ENCODE measurements at regions not wholly inside any gene's neighbourhood (a gene's known extent, or its start where the extent isn't known, plus 50 kb on each side); places are given as distances from the start of the nearest gene placed in this dataset.
"Not testable (repeated sequence)": the region's sequence is repeated elsewhere in the genome, so short reads cannot be mapped to it uniquely, and the experiment has no call there.

DNA sequence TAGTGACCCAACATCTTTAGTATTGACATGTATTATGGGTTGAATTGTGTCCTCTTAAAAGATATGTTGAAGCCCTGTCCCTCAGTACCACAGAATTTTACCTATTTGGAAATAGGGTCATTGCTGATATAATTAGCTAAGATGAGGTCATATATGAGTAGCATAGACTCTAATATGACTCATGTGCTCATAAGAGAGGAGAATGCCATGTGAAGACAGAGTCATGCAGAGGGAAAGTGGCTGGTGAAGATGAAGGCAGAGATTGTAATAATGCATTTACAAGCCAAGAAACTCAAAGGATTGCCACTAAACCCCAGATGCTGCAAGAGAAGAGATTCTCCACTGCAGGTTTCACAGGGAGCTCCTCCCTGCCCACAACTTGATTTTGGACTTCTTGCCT, 496.4 kb downstream of the KIF20B start:
- DNase-seq, result no peak

GRCh38 chr10:90199093-90199492, 497.7 kb downstream of the KIF20B start:
- DNase-seq, result no peak

DNA sequence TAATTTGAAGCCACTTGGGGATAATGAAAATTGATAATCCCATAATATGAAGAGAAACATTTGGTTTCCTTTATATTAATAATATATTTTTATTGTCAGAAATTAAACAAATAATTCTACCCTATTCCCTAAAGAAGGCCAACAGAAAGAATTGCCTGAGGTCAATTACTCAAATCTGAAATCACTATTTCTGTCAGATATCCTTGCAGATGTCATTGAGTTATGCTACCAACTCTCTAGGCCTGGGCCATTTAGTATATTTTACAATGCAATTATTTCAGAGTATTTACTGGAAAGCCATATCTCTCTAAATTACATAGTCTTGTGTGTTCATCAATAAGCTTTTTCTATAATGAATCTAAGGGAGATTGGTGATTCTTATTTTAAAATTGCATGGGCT, 498.1 kb downstream of the KIF20B start:
- DNase-seq, result no peak

GRCh38 chr10:90204131-90204955, 503.0 kb downstream of the KIF20B start:
- no peak for DNase-seq

- DNase-seq, result no peak
These were observed 503.5 kb downstream of the KIF20B start for GRCh38 chr10:90204956-90205314.

DNA sequence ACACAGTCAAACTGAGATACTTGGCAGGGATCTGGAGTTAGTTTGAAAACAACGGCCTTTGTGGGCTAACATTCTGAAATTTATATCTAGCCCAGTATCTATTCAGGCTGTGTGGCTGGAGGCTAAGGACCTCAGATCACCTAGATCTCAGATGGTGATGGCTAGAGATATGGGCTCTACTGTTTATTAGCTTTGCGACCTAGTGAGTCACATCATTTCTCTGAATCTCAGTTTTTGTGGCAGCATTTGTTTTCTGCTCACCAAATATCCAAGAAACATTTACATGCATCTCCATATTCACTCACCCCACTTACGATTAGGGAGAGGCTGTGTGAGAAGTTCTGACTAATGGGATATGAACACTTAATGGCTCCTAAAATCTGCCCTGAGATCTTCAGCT, 503.9 kb downstream of the KIF20B start:
- no peak for DNase-seq

- no peak for DNase-seq
These were observed 512.0 kb downstream of the KIF20B start for GRCh38 chr10:90213346-90213745.

DNA sequence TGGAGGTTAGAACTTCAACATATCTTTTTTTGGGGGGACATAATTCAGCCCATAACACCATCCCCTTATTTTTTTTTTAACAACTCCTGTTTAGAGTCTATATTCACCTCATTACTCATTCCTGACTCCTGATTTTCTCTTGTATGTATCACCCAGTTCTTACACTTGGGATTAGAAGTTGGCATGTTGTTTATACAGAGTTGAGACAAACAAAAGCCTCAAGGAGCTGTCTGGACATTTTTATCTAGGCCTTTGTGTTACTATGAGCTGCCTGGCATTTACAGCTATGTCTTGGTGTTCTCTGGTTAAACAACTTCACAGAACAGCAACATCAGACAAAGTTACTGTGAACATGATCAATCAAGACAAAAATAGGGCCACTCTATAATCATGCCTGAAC, 517.5 kb downstream of the KIF20B start:
- no peak for DNase-seq

DNA sequence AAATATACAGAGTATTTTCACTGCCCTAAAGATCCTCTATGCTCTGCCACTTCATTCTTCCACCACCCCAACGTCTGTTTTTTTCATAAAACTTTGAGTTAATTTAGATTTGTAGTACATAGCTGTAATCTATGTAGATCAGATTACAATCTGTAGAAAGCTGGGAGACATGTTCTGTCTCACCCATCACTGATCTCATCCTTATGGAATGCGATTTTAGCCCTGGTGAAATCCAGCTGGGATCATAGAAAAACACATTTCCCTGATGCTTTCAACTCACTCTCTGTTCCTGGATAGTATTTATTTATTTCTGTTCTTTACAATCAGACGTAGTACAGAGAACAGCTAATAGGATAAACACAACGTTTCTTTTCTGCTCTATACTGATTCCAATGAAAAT, 521.0 kb downstream of the KIF20B start:
- DNase-seq, result no peak

- DNase-seq, result no peak
These were observed 521.5 kb downstream of the KIF20B start for GRCh38 chr10:90222939-90223338.

DNA sequence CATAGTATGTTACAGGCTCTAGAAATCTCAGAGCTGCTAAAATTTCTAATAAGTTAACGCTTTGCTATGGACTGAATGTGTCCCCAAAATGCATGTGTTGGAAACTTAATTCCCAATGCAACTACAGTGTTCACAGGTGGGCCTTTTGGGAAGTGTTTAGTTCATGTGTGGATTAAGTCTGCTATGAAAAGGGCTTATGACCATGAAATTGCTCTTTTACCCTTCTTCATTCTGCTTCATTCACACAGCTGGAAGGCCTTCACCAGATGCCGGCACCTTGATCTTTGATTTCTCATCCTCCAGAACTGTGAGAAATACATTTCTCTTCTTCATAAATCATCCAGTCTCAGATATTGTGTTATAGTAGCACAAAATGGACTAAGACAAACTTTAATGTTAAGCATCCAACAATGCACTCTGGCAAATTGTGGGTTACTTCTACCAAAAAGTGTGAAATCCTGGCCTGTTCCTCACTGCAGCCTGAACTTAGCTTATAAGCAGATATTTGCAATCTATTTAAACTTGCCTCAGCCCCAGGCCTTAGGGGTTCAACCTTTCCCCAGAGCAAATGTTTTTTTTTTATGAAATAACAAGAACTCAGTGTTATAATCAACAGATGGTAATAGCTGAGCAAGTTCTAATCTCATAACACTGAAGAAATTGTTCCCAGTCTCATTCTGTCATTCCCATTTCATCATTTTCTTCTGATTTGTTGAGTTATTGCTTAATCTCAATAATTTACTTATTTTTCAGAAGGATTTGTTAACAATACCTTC, 523.6 kb downstream of the KIF20B start:
- no peak for DNase-seq

GRCh38 chr10:90226517-90226916, 525.1 kb downstream of the KIF20B start:
- no peak for DNase-seq

- DNase-seq, result no peak
These were observed 525.8 kb downstream of the KIF20B start for GRCh38 chr10:90227217-90227656.

- no peak for DNase-seq
These were observed 526.4 kb downstream of the KIF20B start for GRCh38 chr10:90227786-90228185.

GRCh38 chr10:90229486-90229885, 528.1 kb downstream of the KIF20B start:
- DNase-seq, result no peak

DNA sequence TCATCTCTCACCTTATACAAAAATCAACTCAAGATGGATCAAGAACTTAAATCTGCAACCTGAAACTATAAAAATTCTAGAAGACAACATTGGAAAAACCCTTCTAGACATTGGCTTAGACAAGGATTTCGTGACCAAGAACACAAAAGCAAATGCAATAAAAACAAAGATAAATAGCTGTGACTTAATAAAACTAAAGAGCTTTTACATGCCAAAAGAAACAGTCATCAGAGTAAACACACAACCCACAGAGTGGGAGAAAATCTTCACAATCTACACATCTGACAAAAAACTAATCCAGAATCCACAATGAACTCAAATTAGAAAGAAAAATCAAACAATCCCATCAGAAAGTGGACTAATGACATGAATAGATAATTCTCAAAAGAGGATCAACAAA, 532.4 kb downstream of the KIF20B start:
- not testable (repeated sequence) for DNase-seq

GRCh38 chr10:90245623-90246022, 544.2 kb downstream of the KIF20B start:
- no peak for DNase-seq

GRCh38 chr10:90250784-90251183, 549.4 kb downstream of the KIF20B start:
- not testable (repeated sequence) for DNase-seq

- DNase-seq, result no peak
These were observed 568.3 kb downstream of the KIF20B start for GRCh38 chr10:90269699-90270098.

- no peak for DNase-seq
These were observed 573.5 kb downstream of the KIF20B start for GRCh38 chr10:90274721-90275468.

GRCh38 chr10:90276894-90277475, 575.6 kb downstream of the KIF20B start:
- DNase-seq, result no peak

DNA sequence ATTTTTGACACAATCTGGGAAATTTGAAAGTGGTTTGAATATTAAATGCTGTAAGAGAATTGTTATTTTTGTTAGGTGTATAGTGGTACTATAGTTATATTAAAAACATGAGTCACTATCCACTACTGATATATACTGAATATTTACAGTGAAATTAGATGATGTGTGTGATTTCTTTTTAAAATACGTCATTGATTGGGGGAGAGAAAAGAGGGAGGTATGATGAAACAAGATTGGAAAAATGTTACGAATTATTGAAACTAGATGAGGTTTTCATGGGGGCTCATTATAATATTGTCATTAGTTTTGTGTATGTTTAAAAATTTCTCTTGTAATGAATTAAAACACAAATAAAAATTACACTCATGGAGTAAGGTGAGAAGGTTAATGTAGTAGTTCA, 571.4 kb downstream of the HTR7 start:
- DNase-seq, result no peak

- DNase-seq, result no peak
These were observed 570.9 kb downstream of the HTR7 start for GRCh38 chr10:90286941-90287340.
